KBM-7 (cell line): ENCODE measurements at regions not wholly inside any gene's neighbourhood (a gene's known extent, or its start where the extent isn't known, plus 50 kb on each side); places are given as distances from the start of the nearest gene placed in this dataset.

ENCODE experiments used
- DNase-seq: peaks from one replicate; pipeline ENCODE4 v3.0.0-alpha.2; 2015
- in situ Hi-C: fragments of 300-500 bp; cut with MboI; formaldehyde crosslinking; loops from 2 replicates; pipeline ENCODE4 v1.14.3; 2020; ENCODE audit warnings: low sequenced_read_pairs, low pct_unique_long_range_greater_than_20kb, mixed read lengths

GRCh38 chr15:35649575-35649974, 103.6 kb upstream of the DPH6 start:
- in situ Hi-C loops, result no loop called here
- DNase-seq, result no peak

- DNase-seq, result no peak
- in situ Hi-C loops, result no loop called here
These were observed 108.4 kb upstream of the DPH6 start for GRCh38 chr15:35654332-35654731.

- no peak for DNase-seq
- in situ Hi-C loops, result no loop called here
These were observed 111.8 kb upstream of the DPH6 start for GRCh38 chr15:35657679-35658311.

- DNase-seq, result no peak
- in situ Hi-C loops, result no loop called here
These were observed 118.0 kb upstream of the DPH6 start for GRCh38 chr15:35663956-35664355.

- in situ Hi-C loops, result no loop called here
These were observed 120.1 kb upstream of the DPH6 start for GRCh38 chr15:35665896-35666536.

GRCh38 chr15:35667908-35668307, 121.9 kb upstream of the DPH6 start:
- DNase-seq, result no peak
- in situ Hi-C loops, result no loop called here

More at GRCh38 chr15:35665896-35666536, 120.1 kb upstream of the DPH6 start:
- no peak for DNase-seq

- in situ Hi-C loops, result no loop called here
- no peak for DNase-seq
These were observed 123.1 kb upstream of the DPH6 start for GRCh38 chr15:35669021-35669420.

GRCh38 chr15:35669432-35670045, 123.6 kb upstream of the DPH6 start:
- in situ Hi-C loops, result no loop called here
- no peak for DNase-seq

GRCh38 chr15:35671197-35671596, 125.2 kb upstream of the DPH6 start:
- no peak for DNase-seq
- in situ Hi-C loops, result no loop called here

GRCh38 chr15:35671981-35672380, 126.0 kb upstream of the DPH6 start:
- no peak for DNase-seq
- in situ Hi-C loops, result no loop called here

GRCh38 chr15:35673093-35673684, 127.2 kb upstream of the DPH6 start:
- in situ Hi-C loops, result no loop called here

GRCh38 chr15:35674873-35675781, 129.2 kb upstream of the DPH6 start:
- no peak for DNase-seq
- in situ Hi-C loops, result no loop called here

More at GRCh38 chr15:35673093-35673684, 127.2 kb upstream of the DPH6 start:
- no peak for DNase-seq

- no peak for DNase-seq
- in situ Hi-C loops, result no loop called here
These were observed 132.8 kb upstream of the DPH6 start for GRCh38 chr15:35678774-35679173.

- no peak for DNase-seq
- in situ Hi-C loops, result no loop called here
These were observed 133.2 kb upstream of the DPH6 start for GRCh38 chr15:35679186-35679585.

GRCh38 chr15:35680951-35681350, 135.0 kb upstream of the DPH6 start:
- in situ Hi-C loops, result no loop called here
- DNase-seq, result no peak

GRCh38 chr15:35686347-35686746, 140.4 kb upstream of the DPH6 start:
- in situ Hi-C loops, result no loop called here
- no peak for DNase-seq

GRCh38 chr15:35689266-35689665, 143.3 kb upstream of the DPH6 start:
- no peak for DNase-seq
- in situ Hi-C loops, result no loop called here

- no peak for DNase-seq
- in situ Hi-C loops, result no loop called here
These were observed 144.1 kb upstream of the DPH6 start for GRCh38 chr15:35690089-35690488.

- in situ Hi-C loops, result no loop called here
- peak; percentile 22 for DNase-seq
These were observed 144.7 kb upstream of the DPH6 start for GRCh38 chr15:35690698-35691116.
